ENCODE measurements at regions not wholly inside any gene's neighbourhood (a gene's known extent, or its start where the extent isn't known, plus 50 kb on each side); places are given as distances from the start of the nearest gene placed in this dataset.

- TF ChIP-seq TEAD4 (IDR thresholded peaks at IDR 0.05; ENCODE audit: borderline replicate concordance, insufficient read depth) (no peak), CTCF (IDR thresholded peaks at IDR 0.05) (no peak), RAD21 (IDR thresholded peaks at IDR 0.05; ENCODE audit: low read length) (no peak), REST (IDR thresholded peaks at IDR 0.05; ENCODE audit: low read depth, low read length) (no peak), TCF12 (IDR thresholded peaks at IDR 0.05) (peak; percentile 85), FOSL2 (IDR thresholded peaks at IDR 0.05; ENCODE audit: borderline replicate concordance, low read depth) (peak; percentile 89), USF2 (IDR thresholded peaks at IDR 0.05; ENCODE audit: borderline replicate concordance, low read depth, low read length) (no peak), EZH2phosphoT487 (IDR thresholded peaks at IDR 0.05; ENCODE audit: borderline replicate concordance, low read depth) (no peak), CHD2 (IDR thresholded peaks at IDR 0.05; ENCODE audit: low read length, partially characterized antibody) (no peak)
These were observed 117.5 kb downstream of the ZNF608 start for GRCh38 chr5:124628721-124629596.

All from SK-N-SH (cell line).